ENCODE measurements at regions not wholly inside any gene's neighbourhood (a gene's known extent, or its start where the extent isn't known, plus 50 kb on each side); places are given as distances from the start of the nearest gene placed in this dataset.
A peak's percentile ranks its signal among the peaks of the same experiment; 100 is the strongest.

- DNase-seq (no peak), ATAC-seq (no peak)
- Mint-ChIP-seq H3K27me3 (peaks cover 14% of the 10 kb centered on the region), H3K4me3 (no peak overlapping the region), H3K27ac (no peak overlapping the region), H3K36me3 (peaks cover 7% of the 10 kb centered on the region), H3K9me3 (ENCODE audit: low read depth) (peaks cover 11% of the 10 kb centered on the region), H3K4me1 (no peaks in the 10 kb centered on the region)
- CTCF ChIA-PET = no interaction called here
Observed at GRCh38 chr3:13158871-13159270, 85.6 kb upstream of the IQSEC1 start.

GRCh38 chr3:13158408-13158807 is 85.2 kb upstream of the IQSEC1 start:
- ATAC-seq (no peak), DNase-seq (no peak)
- CTCF ChIA-PET = no interaction called here
- H3K9me3 Mint-ChIP-seq (ENCODE audit: low read depth) = peaks cover 11% of the 10 kb centered on the region
- H3K27me3 Mint-ChIP-seq = peaks cover 17% of the 10 kb centered on the region
- H3K36me3 Mint-ChIP-seq = peaks cover 7% of the 10 kb centered on the region
- no peaks in the 10 kb centered on the region for H3K4me1 Mint-ChIP-seq
- no peak overlapping the region for H3K27ac Mint-ChIP-seq
- no peak overlapping the region for H3K4me3 Mint-ChIP-seq

GRCh38 chr3:13157986-13158385 is 84.8 kb upstream of the IQSEC1 start:
- ATAC-seq (no peak), DNase-seq (no peak)
- Mint-ChIP-seq H3K9me3 (ENCODE audit: low read depth) (peaks cover 11% of the 10 kb centered on the region), H3K27ac (no peak overlapping the region), H3K27me3 (peaks cover 17% of the 10 kb centered on the region), H3K4me3 (no peak overlapping the region), H3K36me3 (peaks cover 7% of the 10 kb centered on the region), H3K4me1 (no peaks in the 10 kb centered on the region)
- CTCF ChIA-PET = no interaction called here

- DNase-seq = no peak
- H3K4me1 Mint-ChIP-seq = peaks cover 7% of the 10 kb centered on the region
- peaks cover 7% of the 10 kb centered on the region for H3K36me3 Mint-ChIP-seq
- CTCF ChIA-PET = no interaction called here
- no peak overlapping the region for H3K4me3 Mint-ChIP-seq
- H3K27me3 Mint-ChIP-seq = peaks cover 17% of the 10 kb centered on the region
- H3K9me3 Mint-ChIP-seq (ENCODE audit: low read depth) = peaks cover 11% of the 10 kb centered on the region
- no peak for ATAC-seq
- H3K27ac Mint-ChIP-seq = no peak overlapping the region
Observed at GRCh38 chr3:13152826-13153710, 79.8 kb upstream of the IQSEC1 start.

- Mint-ChIP-seq H3K4me3 (no peak overlapping the region), H3K27me3 (peaks cover 10% of the 10 kb centered on the region), H3K36me3 (peaks cover 7% of the 10 kb centered on the region), H3K4me1 (peaks cover 7% of the 10 kb centered on the region), H3K27ac (no peak overlapping the region), H3K9me3 (ENCODE audit: low read depth) (peaks cover 7% of the 10 kb centered on the region)
- DNase-seq = no peak
- CTCF ChIA-PET = no interaction called here
- no peak for ATAC-seq
Observed at GRCh38 chr3:13150624-13151023, 77.4 kb upstream of the IQSEC1 start.

GRCh38 chr3:13149330-13150108 is 76.3 kb upstream of the IQSEC1 start:
- Mint-ChIP-seq H3K4me3 (peak overlapping the region; percentile 18), H3K4me1 (peaks cover 7% of the 10 kb centered on the region), H3K9me3 (ENCODE audit: low read depth) (no peaks in the 10 kb centered on the region), H3K27me3 (peaks cover 4% of the 10 kb centered on the region), H3K36me3 (peaks cover under 1% of the 10 kb centered on the region), H3K27ac (peak overlapping the region; percentile 81)
- DNase-seq = no peak
- CTCF ChIA-PET = no interaction called here
- ATAC-seq = peak; percentile 63

GRCh38 chr3:13148561-13149329 is 75.5 kb upstream of the IQSEC1 start:
- no peak overlapping the region for H3K27ac Mint-ChIP-seq

GRCh38 chr3:13148126-13148525 is 74.9 kb upstream of the IQSEC1 start:
- DNase-seq = no peak
- Mint-ChIP-seq H3K9me3 (ENCODE audit: low read depth) (no peaks in the 10 kb centered on the region), H3K27me3 (peaks cover under 1% of the 10 kb centered on the region), H3K4me1 (peaks cover 7% of the 10 kb centered on the region), H3K27ac (no peak overlapping the region), H3K36me3 (no peaks in the 10 kb centered on the region), H3K4me3 (no peak overlapping the region)
- CTCF ChIA-PET = no interaction called here
- no peak for ATAC-seq

More at GRCh38 chr3:13148561-13149329, 75.5 kb upstream of the IQSEC1 start:
- Mint-ChIP-seq H3K9me3 (ENCODE audit: low read depth) (no peaks in the 10 kb centered on the region), H3K4me3 (no peak overlapping the region), H3K27me3 (peaks cover 2% of the 10 kb centered on the region), H3K4me1 (peaks cover 7% of the 10 kb centered on the region), H3K36me3 (no peaks in the 10 kb centered on the region)
- no peak for DNase-seq
- ATAC-seq = no peak
- CTCF ChIA-PET = no interaction called here

- H3K27ac Mint-ChIP-seq = no peak overlapping the region
- H3K36me3 Mint-ChIP-seq = no peaks in the 10 kb centered on the region
- no peaks in the 10 kb centered on the region for H3K9me3 Mint-ChIP-seq (ENCODE audit: low read depth)
- H3K4me3 Mint-ChIP-seq = no peak overlapping the region
- CTCF ChIA-PET = no interaction called here
- DNase-seq = no peak
- H3K4me1 Mint-ChIP-seq = peaks cover 7% of the 10 kb centered on the region
- peaks cover 2% of the 10 kb centered on the region for H3K27me3 Mint-ChIP-seq
- ATAC-seq = no peak
Observed at GRCh38 chr3:13147344-13147743, 74.1 kb upstream of the IQSEC1 start.

GRCh38 chr3:13146643-13147143 is 73.5 kb upstream of the IQSEC1 start:
- ATAC-seq (no peak), DNase-seq (no peak)
- H3K9me3 Mint-ChIP-seq (ENCODE audit: low read depth) = no peaks in the 10 kb centered on the region
- no peak overlapping the region for H3K27ac Mint-ChIP-seq
- H3K27me3 Mint-ChIP-seq = peaks cover 2% of the 10 kb centered on the region
- peaks cover 7% of the 10 kb centered on the region for H3K4me1 Mint-ChIP-seq
- H3K36me3 Mint-ChIP-seq = no peaks in the 10 kb centered on the region
- no peak overlapping the region for H3K4me3 Mint-ChIP-seq
- CTCF ChIA-PET = interaction anchor here (1.1 kb wide), 1 partner anchor 315 kb away, joined by 3 read pairs; no protein-coding TSS in a partner anchor

- Mint-ChIP-seq H3K36me3 (no peaks in the 10 kb centered on the region), H3K4me1 (peaks cover 7% of the 10 kb centered on the region), H3K4me3 (no peak overlapping the region), H3K27me3 (peaks cover 4% of the 10 kb centered on the region), H3K9me3 (ENCODE audit: low read depth) (no peaks in the 10 kb centered on the region), H3K27ac (no peak overlapping the region)
- ATAC-seq (no peak), DNase-seq (no peak)
- CTCF ChIA-PET = interaction anchor here (1.1 kb wide), 1 partner anchor 315 kb away, joined by 3 read pairs; no protein-coding TSS in a partner anchor
Observed at GRCh38 chr3:13145826-13146642, 72.8 kb upstream of the IQSEC1 start.

GRCh38 chr3:13145131-13145825 is 72.0 kb upstream of the IQSEC1 start:
- peaks cover 4% of the 10 kb centered on the region for H3K27me3 Mint-ChIP-seq
- CTCF ChIA-PET = interaction anchor here (1.1 kb wide), 1 partner anchor 316 kb away, joined by 3 read pairs; no protein-coding TSS in a partner anchor
- ATAC-seq (no peak), DNase-seq (no peak)
- H3K4me3 Mint-ChIP-seq = no peak overlapping the region
- H3K36me3 Mint-ChIP-seq = no peaks in the 10 kb centered on the region
- peaks cover 7% of the 10 kb centered on the region for H3K4me1 Mint-ChIP-seq
- no peak overlapping the region for H3K27ac Mint-ChIP-seq
- no peaks in the 10 kb centered on the region for H3K9me3 Mint-ChIP-seq (ENCODE audit: low read depth)

Measured in activated CD8-positive, alpha-beta memory T cell treated with anti-CD3 and anti-CD28 coated beads, Interleukin-2, amount 10 ng/mL, durations not matched to agents 7 days and 5 days (primary cell).